Parathyroid adenoma (tissue), 2 donors: ENCODE measurements at regions not wholly inside any gene's neighbourhood (a gene's known extent, or its start where the extent isn't known, plus 50 kb on each side); places are given as distances from the start of the nearest gene placed in this dataset.

Source experiments
- H2AFZ ChIP-seq: fragments of 300-600 bp; sonication (generic); one replicate; pipeline ENCODE4 v1.7.0; 2017; ENCODE audit warnings: antibody characterized with exemption, mild to moderate bottlenecking
- H3K27ac ChIP-seq: fragments of 300-600 bp; sonication (generic); one replicate; pipeline ENCODE4 v1.7.0; 2017
- H3K27me3 ChIP-seq: fragments of 300-600 bp; sonication (generic); one replicate; pipeline ENCODE4 v1.7.0; 2017; ENCODE audit warnings: low read length; ENCODE audit not compliant: control insufficient read depth, insufficient read depth
- H3K36me3 ChIP-seq: fragments of 300-600 bp; sonication (generic); one replicate; pipeline ENCODE4 v1.7.0; 2017; ENCODE audit warnings: low read length; ENCODE audit not compliant: control insufficient read depth, insufficient read depth
- H3K4me1 ChIP-seq: fragments of 300-600 bp; sonication (generic); one replicate; pipeline ENCODE4 v1.7.0; 2017; ENCODE audit warnings: control low read depth
- H3K4me2 ChIP-seq: fragments of 300-600 bp; sonication (generic); one replicate; pipeline ENCODE4 v1.7.0; 2017; ENCODE audit warnings: low read length
- H3K4me3 ChIP-seq: fragments of 300-600 bp; sonication (generic); one replicate; pipeline ENCODE4 v1.7.0; 2017; ENCODE audit warnings: low read depth, low read length
- H3K79me2 ChIP-seq: fragments of 300-600 bp; sonication (generic); one replicate; pipeline ENCODE4 v1.7.0; 2017; ENCODE audit warnings: control low read depth
- H3K9ac ChIP-seq: fragments of 300-600 bp; sonication (generic); one replicate; pipeline ENCODE4 v1.7.0; 2017; ENCODE audit warnings: mild to moderate bottlenecking
- H3K9me3 ChIP-seq: fragments of 300-600 bp; sonication (generic); one replicate; pipeline ENCODE4 v1.7.0; 2017; ENCODE audit warnings: low read length; ENCODE audit not compliant: control insufficient read depth
- CTCF ChIP-seq: fragments of 300-600 bp; sonication (generic); IDR thresholded peaks from one replicate; pipeline ENCODE4 v1.7.0; 2017; ENCODE audit warnings: antibody characterized with exemption, mild to moderate bottlenecking
- donor health status: primary hyperparathyroidism.

GRCh38 chr17:71709271-71709890 lies 411.4 kb upstream of the SOX9 start:
- no peaks in the 10 kb centered on the region for H3K9me3 ChIP-seq
- no peaks in the 10 kb centered on the region for H3K4me1 ChIP-seq
- no peak overlapping the region for H3K27ac ChIP-seq
- H3K9ac ChIP-seq, result no peak overlapping the region
- H2AFZ ChIP-seq, result no peak overlapping the region
- H3K4me2 ChIP-seq, result no peak overlapping the region
- no peak for TF ChIP-seq CTCF
- H3K36me3 ChIP-seq, result no peaks in the 10 kb centered on the region
- H3K27me3 ChIP-seq, result no peaks in the 10 kb centered on the region
- H3K79me2 ChIP-seq, result no peaks in the 10 kb centered on the region
- no peak overlapping the region for H3K4me3 ChIP-seq

DNA sequence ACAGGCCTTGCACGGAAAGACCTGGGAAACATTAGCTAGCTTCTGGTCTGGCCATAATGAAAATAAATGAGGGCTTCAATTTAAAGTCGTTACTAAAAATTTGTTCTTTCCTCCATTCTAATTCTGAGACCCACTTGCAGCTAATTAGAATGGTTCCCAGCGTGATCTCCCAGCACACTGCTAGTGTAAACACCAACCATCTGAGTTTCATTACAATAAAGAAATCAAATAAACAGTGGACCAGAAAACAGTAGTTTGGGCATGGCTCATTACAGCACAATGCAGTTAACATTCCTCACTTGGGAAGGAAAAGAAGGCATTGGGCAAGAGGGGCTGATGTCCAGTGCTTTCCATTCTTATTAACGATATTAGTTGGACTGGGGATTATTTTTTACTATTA lies 410.9 kb upstream of the SOX9 start:
- Histone ChIP-seq H3K4me2 (no peak overlapping the region), H3K4me1 (no peaks in the 10 kb centered on the region), H3K9ac (no peak overlapping the region), H3K79me2 (no peaks in the 10 kb centered on the region), H3K9me3 (no peaks in the 10 kb centered on the region), H3K27me3 (no peaks in the 10 kb centered on the region), H3K27ac (no peak overlapping the region), H3K36me3 (no peaks in the 10 kb centered on the region), H3K4me3 (no peak overlapping the region), H2AFZ (no peak overlapping the region)
- TF ChIP-seq CTCF, result no peak

GRCh38 chr17:71710816-71711215 lies 410.0 kb upstream of the SOX9 start:
- no peaks in the 10 kb centered on the region for H3K9me3 ChIP-seq
- H3K36me3 ChIP-seq, result no peaks in the 10 kb centered on the region
- H3K79me2 ChIP-seq, result no peaks in the 10 kb centered on the region
- no peak overlapping the region for H3K27ac ChIP-seq
- no peak overlapping the region for H3K4me3 ChIP-seq
- TF ChIP-seq CTCF, result no peak
- H3K4me2 ChIP-seq, result no peak overlapping the region
- H3K9ac ChIP-seq, result no peak overlapping the region
- H3K4me1 ChIP-seq, result no peaks in the 10 kb centered on the region
- no peaks in the 10 kb centered on the region for H3K27me3 ChIP-seq
- H2AFZ ChIP-seq, result no peak overlapping the region

- H3K9ac ChIP-seq, result no peak overlapping the region
- no peaks in the 10 kb centered on the region for H3K27me3 ChIP-seq
- H3K9me3 ChIP-seq, result no peaks in the 10 kb centered on the region
- H3K4me1 ChIP-seq, result no peaks in the 10 kb centered on the region
- no peak overlapping the region for H2AFZ ChIP-seq
- H3K4me2 ChIP-seq, result no peak overlapping the region
- no peaks in the 10 kb centered on the region for H3K36me3 ChIP-seq
- H3K79me2 ChIP-seq, result no peaks in the 10 kb centered on the region
- H3K4me3 ChIP-seq, result no peak overlapping the region
- no peak overlapping the region for H3K27ac ChIP-seq
- TF ChIP-seq CTCF, result no peak
Observed at GRCh38 chr17:71713846-71714245, 407.0 kb upstream of the SOX9 start.

- H2AFZ ChIP-seq, result no peak overlapping the region
- no peaks in the 10 kb centered on the region for H3K27me3 ChIP-seq
Observed at GRCh38 chr17:71724339-71724738, 396.5 kb upstream of the SOX9 start.

More at GRCh38 chr17:71724339-71724738, 396.5 kb upstream of the SOX9 start:
- Histone ChIP-seq H3K36me3 (no peaks in the 10 kb centered on the region), H3K27ac (no peak overlapping the region), H3K4me2 (no peak overlapping the region), H3K4me3 (no peak overlapping the region), H3K9me3 (no peaks in the 10 kb centered on the region), H3K79me2 (no peaks in the 10 kb centered on the region), H3K4me1 (no peaks in the 10 kb centered on the region), H3K9ac (no peak overlapping the region)
- TF ChIP-seq CTCF, result no peak
